Osteocyte (in vitro differentiated cells): ENCODE measurements at regions not wholly inside any gene's neighbourhood (a gene's known extent, or its start where the extent isn't known, plus 50 kb on each side); places are given as distances from the start of the nearest gene placed in this dataset.

Experiments
- DNase-seq: peaks from one replicate; pipeline ENCODE4 v3.0.0; 2021; ENCODE audit warnings: mixed read lengths; ENCODE audit not compliant: unreplicated experiment; ENCODE audit errors: extremely low spot score
- H3K27ac Mint-ChIP-seq: one replicate; pipeline ENCODE4 v1.8.0; 2021; ENCODE audit warnings: mild to moderate bottlenecking, mixed read lengths; ENCODE audit not compliant: unreplicated experiment
- H3K27me3 Mint-ChIP-seq: one replicate; pipeline ENCODE4 v1.8.0; 2021; ENCODE audit warnings: mixed read lengths; ENCODE audit not compliant: unreplicated experiment
- H3K36me3 Mint-ChIP-seq: one replicate; pipeline ENCODE4 v1.8.0; 2021; ENCODE audit warnings: mixed read lengths; ENCODE audit not compliant: unreplicated experiment
- H3K4me1 Mint-ChIP-seq: one replicate; pipeline ENCODE4 v1.8.0; 2021; ENCODE audit warnings: mixed read lengths; ENCODE audit not compliant: unreplicated experiment
- H3K4me3 Mint-ChIP-seq: one replicate; pipeline ENCODE4 v1.8.0; 2021; ENCODE audit warnings: mild to moderate bottlenecking, moderate library complexity, mixed read lengths; ENCODE audit not compliant: unreplicated experiment
- H3K9me3 Mint-ChIP-seq: one replicate; pipeline ENCODE4 v1.8.0; 2021; ENCODE audit warnings: mixed read lengths; ENCODE audit not compliant: unreplicated experiment
- CTCF ChIP-seq: fragments of 200-600 bp; sonication (generic); IDR thresholded peaks from 2 replicates; pipeline ENCODE4 v1.5.0; 2021; ENCODE audit warnings: antibody characterized with exemption, mild to moderate bottlenecking, moderate library complexity

DNA sequence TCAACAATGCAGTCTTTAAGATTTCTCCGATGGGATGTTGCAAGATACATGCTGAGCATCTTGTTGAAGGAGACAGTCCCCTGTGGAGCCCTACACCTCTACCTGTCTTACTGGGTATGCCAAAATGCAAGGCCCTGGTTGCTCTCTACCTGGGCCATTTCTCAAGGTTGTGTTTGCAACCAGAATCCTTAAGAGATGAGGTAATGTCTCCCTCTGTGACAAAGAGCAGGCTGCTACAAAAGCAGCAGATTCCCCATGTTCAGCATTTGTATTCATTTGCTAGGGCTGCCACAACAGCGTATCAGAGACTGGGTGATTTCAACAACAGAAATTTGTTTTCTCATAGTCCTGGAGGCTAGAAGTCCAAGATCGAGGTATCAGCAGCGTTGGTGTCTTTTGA is 138.4 kb upstream of the RPS23 start:
- Mint-ChIP-seq H3K4me1 (peaks cover 41% of the 10 kb centered on the region), H3K4me3 (no peak overlapping the region), H3K27me3 (no peaks in the 10 kb centered on the region), H3K9me3 (no peaks in the 10 kb centered on the region), H3K36me3 (no peaks in the 10 kb centered on the region), H3K27ac (no peak overlapping the region)
- no peak for TF ChIP-seq CTCF
- DNase-seq: no peak

DNA sequence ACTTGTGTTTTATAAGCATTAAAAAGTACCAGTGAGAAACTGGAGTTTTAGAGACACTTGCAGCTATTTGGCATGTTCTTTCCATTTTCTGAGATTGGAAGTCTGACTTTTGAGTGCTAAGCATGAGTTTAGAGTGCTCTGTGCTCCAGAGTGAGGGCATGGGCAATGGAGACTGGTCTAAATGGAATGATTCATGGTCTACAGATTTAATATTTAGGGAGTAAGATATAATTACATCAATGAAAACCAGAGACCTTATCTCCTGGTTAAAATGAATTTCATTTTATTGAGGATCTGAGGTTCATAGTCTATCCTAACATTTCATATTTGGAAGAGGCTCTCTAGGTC is 135.9 kb upstream of the RPS23 start:
- H3K27ac Mint-ChIP-seq: peak overlapping the region; percentile 63
- TF ChIP-seq CTCF: no peak
- H3K4me3 Mint-ChIP-seq: no peak overlapping the region

GRCh38 chr5:82413302-82414040 is 135.3 kb upstream of the RPS23 start:
- H3K27ac Mint-ChIP-seq: peak overlapping the region; percentile 63
- TF ChIP-seq CTCF: no peak
- H3K9me3 Mint-ChIP-seq: no peaks in the 10 kb centered on the region
- no peak overlapping the region for H3K4me3 Mint-ChIP-seq
- peaks cover 31% of the 10 kb centered on the region for H3K4me1 Mint-ChIP-seq
- no peak for DNase-seq
- H3K27me3 Mint-ChIP-seq: no peaks in the 10 kb centered on the region
- no peaks in the 10 kb centered on the region for H3K36me3 Mint-ChIP-seq

More for the DNA sequence above, 135.9 kb upstream of the RPS23 start:
- Mint-ChIP-seq H3K9me3 (no peaks in the 10 kb centered on the region), H3K36me3 (no peaks in the 10 kb centered on the region), H3K4me1 (peaks cover 35% of the 10 kb centered on the region), H3K27me3 (no peaks in the 10 kb centered on the region)
- DNase-seq: no peak

- no peak for DNase-seq
- H3K9me3 Mint-ChIP-seq: peaks cover 4% of the 10 kb centered on the region
- no peak for TF ChIP-seq CTCF
These were observed 129.9 kb upstream of the RPS23 start for GRCh38 chr5:82408033-82408432.

DNA sequence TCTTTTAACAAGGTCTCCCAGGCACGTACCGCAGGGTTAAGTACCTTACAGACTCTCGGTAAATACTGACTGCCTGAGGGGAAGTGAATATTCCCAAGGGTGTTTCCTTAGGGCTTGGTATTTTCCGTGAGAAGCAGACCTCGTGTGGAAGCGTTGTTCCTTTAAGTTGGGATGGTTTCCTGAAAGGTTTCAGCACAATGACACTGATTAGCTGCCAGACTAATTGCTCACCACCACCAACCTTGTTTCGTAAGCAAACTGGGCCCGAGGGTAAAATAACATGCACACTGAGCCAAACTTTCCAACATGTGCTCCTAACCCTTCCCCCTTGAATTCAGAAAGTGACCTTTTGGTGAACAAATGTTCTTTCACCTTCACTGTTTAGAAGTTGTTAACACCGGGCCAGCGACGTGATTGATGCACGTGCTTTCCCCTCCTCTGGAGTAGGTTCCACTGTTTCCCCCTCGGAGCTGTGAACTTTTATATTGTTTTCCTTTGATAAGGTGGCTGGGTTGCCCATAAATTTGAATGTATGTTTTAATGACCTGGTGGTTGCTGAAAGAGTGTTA is 128.1 kb upstream of the RPS23 start:
- DNase-seq: no peak
- peaks cover 2% of the 10 kb centered on the region for H3K36me3 Mint-ChIP-seq
- no peak for TF ChIP-seq CTCF
- H3K9me3 Mint-ChIP-seq: peaks cover 4% of the 10 kb centered on the region
- H3K27me3 Mint-ChIP-seq: no peaks in the 10 kb centered on the region
- H3K27ac Mint-ChIP-seq: peak overlapping the region; percentile 96
- H3K4me3 Mint-ChIP-seq: peak overlapping the region; percentile 28
- peaks cover 27% of the 10 kb centered on the region for H3K4me1 Mint-ChIP-seq

More at GRCh38 chr5:82408033-82408432, 129.9 kb upstream of the RPS23 start:
- H3K27ac Mint-ChIP-seq: no peak overlapping the region
- H3K4me3 Mint-ChIP-seq: no peak overlapping the region
- H3K4me1 Mint-ChIP-seq: peaks cover 34% of the 10 kb centered on the region
- H3K36me3 Mint-ChIP-seq: no peaks in the 10 kb centered on the region
- no peaks in the 10 kb centered on the region for H3K27me3 Mint-ChIP-seq
